ENCODE measurements at regions not wholly inside any gene's neighbourhood (a gene's known extent, or its start where the extent isn't known, plus 50 kb on each side); places are given as distances from the start of the nearest gene placed in this dataset.

DNA sequence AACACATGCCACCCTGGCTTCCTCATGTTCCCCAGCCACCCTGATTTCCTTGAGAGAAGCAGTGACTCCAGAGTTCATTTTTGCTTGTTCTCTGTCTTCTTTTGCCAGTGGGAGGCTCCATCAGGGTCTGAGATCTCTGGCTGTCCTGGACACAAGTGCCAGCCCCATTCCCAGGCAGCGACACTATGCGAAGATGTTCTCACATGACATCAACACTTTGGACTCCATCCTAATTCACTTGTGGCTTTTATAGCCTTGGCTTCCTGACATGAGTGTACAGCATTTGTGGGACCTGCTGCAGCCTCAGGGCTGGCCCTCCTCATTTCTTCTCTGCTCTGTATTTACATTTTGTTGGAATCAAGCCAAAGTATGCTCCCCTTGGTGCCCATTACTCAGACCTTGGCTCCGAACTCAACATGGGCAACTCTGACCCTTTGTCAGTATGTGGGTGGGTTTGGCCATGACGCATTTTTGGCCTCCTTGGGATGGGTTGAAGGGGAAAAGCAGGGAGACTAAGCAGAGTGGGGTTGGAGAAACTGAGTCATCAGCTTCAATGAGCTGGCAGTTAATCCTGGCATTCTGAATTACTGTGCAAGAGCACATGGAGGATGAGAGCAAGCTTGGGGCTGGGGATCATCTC, 119.0 kb upstream of the EEF2KMT start:
- TF ChIP-seq POLR2A (IDR thresholded peaks at IDR 0.05) (no peak), CTCF (IDR thresholded peaks at IDR 0.05) (no peak)

Data from uterus (tissue), 2 donors.